HG03575 (cell line): ENCODE measurements at regions not wholly inside any gene's neighbourhood (a gene's known extent, or its start where the extent isn't known, plus 50 kb on each side); places are given as distances from the start of the nearest gene placed in this dataset.

Experiments used
- ATAC-seq: cut with Tn5 transposase; IDR thresholded peaks from one replicate; pipeline ENCODE4 v1.9.1; 2021; ENCODE audit not compliant: unreplicated experiment, insufficient number of reproducible peaks, low FRiP score; ENCODE audit errors: extremely low read depth

- ATAC-seq, result no peak
These were observed 51.4 kb upstream of the NPVF start for GRCh38 chr7:25279705-25280104.

- ATAC-seq, result no peak
These were observed 51.9 kb upstream of the NPVF start for GRCh38 chr7:25280181-25280580.

- no peak for ATAC-seq
These were observed 53.9 kb upstream of the NPVF start for GRCh38 chr7:25282194-25282593.

- no peak for ATAC-seq
These were observed 58.5 kb upstream of the NPVF start for GRCh38 chr7:25286756-25287155.

- ATAC-seq, result no peak
These were observed 59.0 kb upstream of the NPVF start for GRCh38 chr7:25287291-25287690.

GRCh38 chr7:25288556-25289307 lies 60.4 kb upstream of the NPVF start:
- no peak for ATAC-seq

GRCh38 chr7:25289518-25289917 lies 61.2 kb upstream of the NPVF start:
- no peak for ATAC-seq

- ATAC-seq, result no peak
These were observed 66.3 kb upstream of the NPVF start for GRCh38 chr7:25294624-25295023.

GRCh38 chr7:25295387-25295786 lies 67.1 kb upstream of the NPVF start:
- no peak for ATAC-seq

GRCh38 chr7:25296086-25296485 lies 67.8 kb upstream of the NPVF start:
- ATAC-seq, result no peak

- no peak for ATAC-seq
These were observed 69.0 kb upstream of the NPVF start for GRCh38 chr7:25297278-25297677.

GRCh38 chr7:25303281-25304181 lies 75.2 kb upstream of the NPVF start:
- no peak for ATAC-seq

- no peak for ATAC-seq
These were observed 76.4 kb upstream of the NPVF start for GRCh38 chr7:25304691-25305090.

- no peak for ATAC-seq
These were observed 77.5 kb upstream of the NPVF start for GRCh38 chr7:25305831-25306230.

GRCh38 chr7:25307624-25308023 lies 79.3 kb upstream of the NPVF start:
- ATAC-seq, result no peak

- no peak for ATAC-seq
These were observed 80.0 kb upstream of the NPVF start for GRCh38 chr7:25308246-25308645.

GRCh38 chr7:25308906-25309705 lies 80.8 kb upstream of the NPVF start:
- no peak for ATAC-seq

GRCh38 chr7:25310896-25311295 lies 82.6 kb upstream of the NPVF start:
- no peak for ATAC-seq

GRCh38 chr7:25311346-25311745 lies 83.1 kb upstream of the NPVF start:
- no peak for ATAC-seq
